GM18951 (cell line): ENCODE measurements at regions not wholly inside any gene's neighbourhood (a gene's known extent, or its start where the extent isn't known, plus 50 kb on each side); places are given as distances from the start of the nearest gene placed in this dataset.
"Not testable (repeated sequence)": the region's sequence is repeated elsewhere in the genome, so short reads cannot be mapped to it uniquely, and the experiment has no call there.

Source experiments
- POLR2A ChIP-seq: IDR thresholded peaks from 4 replicates; pipeline ENCODE4 v1.6.1; 2011; ENCODE audit warnings: mild to moderate bottlenecking; ENCODE audit not compliant: insufficient read length, insufficient read depth; ENCODE audit errors: extremely low read depth
- in situ Hi-C: fragments of 300-500 bp; cut with MboI; formaldehyde crosslinking; loops from one replicate; pipeline ENCODE4 v1.12.0; 2022; ENCODE audit warnings: low sequenced_read_pairs, mixed read lengths, inconsistent platforms; ENCODE audit not compliant: unreplicated experiment

DNA sequence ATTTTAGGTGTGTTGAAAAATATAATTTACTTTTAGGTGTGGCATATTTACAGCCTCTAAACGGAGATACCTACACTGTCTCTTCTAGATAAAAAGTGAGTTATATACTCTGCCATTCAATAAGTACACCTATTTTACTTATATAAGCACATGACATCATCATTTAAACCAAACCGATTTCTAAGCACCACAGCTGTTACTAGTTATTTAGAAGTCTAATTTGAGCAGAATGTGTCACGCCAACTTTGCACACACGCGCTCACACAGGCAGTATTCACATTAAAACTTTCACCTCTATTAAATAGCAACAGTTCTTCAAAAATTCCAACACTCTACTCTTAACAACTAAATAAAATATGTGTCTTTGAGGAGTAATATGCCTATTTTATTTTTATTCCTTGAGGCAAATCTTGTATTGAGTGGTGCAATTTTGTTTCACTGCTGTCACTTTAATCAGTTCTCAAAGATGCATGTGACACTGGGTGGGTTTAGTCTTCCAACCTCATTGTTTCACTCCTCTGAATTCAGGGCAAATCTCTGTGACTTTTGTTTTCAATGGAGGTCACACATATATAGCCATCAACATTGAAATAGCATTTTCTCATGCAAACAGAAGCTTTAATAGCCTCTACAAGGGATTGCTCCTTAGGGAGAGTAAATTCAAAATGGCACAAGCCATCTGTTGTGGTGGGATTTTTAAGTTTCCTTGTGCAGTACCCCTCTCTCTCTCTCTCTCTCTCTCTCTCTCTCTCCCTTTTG lies 721.0 kb downstream of the PLCL1 start:
- no peak for TF ChIP-seq POLR2A
- in situ Hi-C loops = no loop called here

DNA sequence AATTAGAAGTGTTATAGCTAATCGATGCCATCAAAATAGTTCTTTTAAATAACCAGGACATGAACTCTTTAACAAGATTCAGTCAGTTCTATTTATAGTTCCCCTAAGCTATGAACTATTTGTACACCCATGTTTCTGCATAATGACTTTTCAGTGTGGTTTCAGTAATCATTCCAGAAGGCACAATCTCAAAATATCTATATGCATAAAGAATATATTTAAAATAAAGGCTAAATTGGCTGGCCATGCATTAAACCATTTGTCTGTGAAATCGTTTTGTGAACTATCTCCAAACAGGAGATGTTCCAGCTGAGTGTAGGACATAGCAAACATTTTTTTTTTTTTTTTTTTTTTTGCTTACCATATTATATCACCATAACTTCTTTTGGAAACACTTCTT lies 719.3 kb downstream of the PLCL1 start:
- no peak for TF ChIP-seq POLR2A
- in situ Hi-C loops = no loop called here

- TF ChIP-seq POLR2A = no peak
- in situ Hi-C loops = no loop called here
Measured at GRCh38 chr2:198518935-198519334, 714.5 kb downstream of the PLCL1 start.

DNA sequence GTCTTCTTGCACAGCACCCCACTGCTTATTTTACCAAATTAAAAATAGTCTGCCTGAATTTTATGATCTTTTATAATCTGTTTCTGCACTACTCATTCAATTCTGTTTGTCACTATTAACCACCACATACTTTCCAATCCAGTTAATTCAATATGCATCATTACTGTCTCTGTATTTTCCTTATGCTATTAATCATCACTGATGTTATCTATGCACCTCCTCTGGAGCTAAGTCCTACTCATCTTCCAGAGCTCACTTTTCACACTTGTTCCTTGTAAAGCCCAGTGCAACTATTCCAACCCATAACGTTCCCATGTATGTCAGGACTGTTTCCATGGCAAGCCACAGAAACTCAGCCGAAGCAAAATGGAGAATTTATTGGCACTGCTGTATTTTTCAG lies 713.6 kb downstream of the PLCL1 start:
- in situ Hi-C loops = no loop called here
- no peak for TF ChIP-seq POLR2A

DNA sequence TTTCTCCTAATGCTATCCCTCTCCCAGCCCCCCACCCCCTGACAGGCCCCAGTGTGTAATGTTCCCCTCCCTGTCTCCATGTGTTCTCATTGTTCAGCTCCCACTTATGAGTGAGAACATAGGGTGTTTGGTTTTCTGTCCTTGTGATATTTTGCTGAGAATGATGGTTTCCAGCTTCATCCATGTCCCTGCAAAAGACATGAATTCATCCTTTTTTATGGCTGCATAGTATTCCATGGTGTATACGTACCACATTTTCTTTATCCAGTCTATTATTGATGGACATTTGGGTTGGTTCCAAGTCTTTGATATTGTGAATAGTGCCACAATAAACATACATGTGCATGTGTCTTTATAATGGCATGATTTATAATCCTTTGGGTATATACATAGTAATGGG lies 704.2 kb downstream of the PLCL1 start:
- in situ Hi-C loops = not testable (repeated sequence)

DNA sequence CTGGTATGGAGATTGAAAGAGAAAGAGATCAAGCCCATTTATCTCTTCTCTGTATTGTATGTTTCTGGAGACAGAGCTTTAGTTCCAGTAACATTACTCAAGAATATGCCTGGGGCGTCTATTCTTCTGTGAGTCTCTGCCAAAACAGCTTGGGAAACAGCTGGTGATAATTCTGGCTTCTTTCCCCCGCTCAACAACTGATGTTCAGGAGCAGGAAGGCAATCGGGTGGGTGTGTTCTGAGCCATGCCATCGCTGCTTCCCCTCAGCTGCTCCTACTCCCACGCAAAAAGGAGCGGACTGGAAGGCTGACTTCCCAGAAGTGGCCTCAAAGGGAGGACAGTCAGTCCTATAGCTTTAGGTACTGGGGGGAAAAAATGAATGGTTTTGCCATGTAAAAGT lies 695.1 kb downstream of the PLCL1 start:
- no peak for TF ChIP-seq POLR2A
- in situ Hi-C loops = no loop called here

GRCh38 chr2:198498516-198498915 lies 694.1 kb downstream of the PLCL1 start:
- no peak for TF ChIP-seq POLR2A
- in situ Hi-C loops = no loop called here

GRCh38 chr2:198498048-198498447 lies 693.7 kb downstream of the PLCL1 start:
- TF ChIP-seq POLR2A = no peak
- in situ Hi-C loops = no loop called here

DNA sequence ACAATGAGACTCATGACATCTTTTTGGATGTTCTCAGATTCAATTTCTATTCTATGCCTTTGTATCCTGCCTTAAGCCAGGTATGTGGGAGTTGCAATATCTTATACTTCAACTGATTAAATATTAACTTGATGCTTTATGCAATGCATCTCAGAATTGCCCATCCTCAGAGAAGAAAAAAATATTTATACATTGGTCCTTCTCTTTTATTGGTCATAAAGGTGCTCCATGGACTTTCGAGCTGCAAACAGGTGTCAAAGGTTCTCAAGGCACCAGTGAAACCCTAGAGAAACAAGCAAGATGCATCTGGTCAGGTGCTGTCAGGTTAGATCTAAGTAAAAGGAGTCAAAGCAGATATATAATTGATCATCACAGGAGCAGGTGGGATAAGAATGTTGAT lies 690.5 kb downstream of the PLCL1 start:
- no peak for TF ChIP-seq POLR2A
- in situ Hi-C loops = no loop called here

GRCh38 chr2:198490748-198491147 lies 686.4 kb downstream of the PLCL1 start:
- in situ Hi-C loops = no loop called here
- no peak for TF ChIP-seq POLR2A

- TF ChIP-seq POLR2A = no peak
- in situ Hi-C loops = no loop called here
Measured at GRCh38 chr2:198488964-198489363, 684.6 kb downstream of the PLCL1 start.

DNA sequence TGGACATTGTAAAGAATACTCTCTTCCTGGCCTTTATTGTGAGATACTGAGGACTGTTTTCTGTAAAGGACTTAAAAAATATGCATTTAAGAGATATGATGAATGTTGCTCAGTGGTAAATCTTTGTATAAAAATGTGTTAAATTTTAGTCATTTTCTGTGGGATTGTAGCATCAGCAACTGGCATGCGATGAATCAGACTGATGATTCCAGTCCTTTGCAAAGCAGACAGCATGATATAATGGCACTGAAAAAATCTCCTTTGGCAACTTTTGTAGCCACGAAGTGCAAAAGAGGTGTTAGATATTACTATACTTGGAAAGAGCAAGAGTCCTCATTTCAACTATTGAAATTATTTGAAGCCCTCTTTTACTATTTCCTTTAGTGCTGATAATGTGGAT lies 678.7 kb downstream of the PLCL1 start:
- in situ Hi-C loops = no loop called here
- no peak for TF ChIP-seq POLR2A

- in situ Hi-C loops = no loop called here
- no peak for TF ChIP-seq POLR2A
Measured at GRCh38 chr2:198479065-198479464, 674.7 kb downstream of the PLCL1 start.

- no peak for TF ChIP-seq POLR2A
- in situ Hi-C loops = no loop called here
Measured at GRCh38 chr2:198478361-198478760, 674.0 kb downstream of the PLCL1 start.

- TF ChIP-seq POLR2A = no peak
- in situ Hi-C loops = no loop called here
Measured at GRCh38 chr2:198476007-198476406, 671.6 kb downstream of the PLCL1 start.
